WTC11 (cell line): ENCODE measurements at regions not wholly inside any gene's neighbourhood (a gene's known extent, or its start where the extent isn't known, plus 50 kb on each side); places are given as distances from the start of the nearest gene placed in this dataset.

Experiments
- ATAC-seq: fragments of 200-7000 bp; cut with Tn5 transposase; 2 replicates; pipeline ENCODE4 v1.10.0; 2021; ENCODE audit warnings: mild to moderate bottlenecking, moderate library complexity
- CTCF ChIA-PET: fragments of 300-600 bp; sonication (Branson Sonifier 250); formaldehyde crosslinking; loops from one replicate; lab custom pipeline; 2021; ENCODE audit warnings: antibody characterized with exemption; lab: Charles Lee
- POLR2A ChIA-PET: fragments of 350-600 bp; sonication (Branson Sonifier 250); formaldehyde crosslinking; loops from one replicate; lab custom pipeline; 2021; ENCODE audit warnings: antibody characterized with exemption; lab: Charles Lee
- DNase-seq: peaks from one replicate; pipeline ENCODE4 v3.0.0; 2021; ENCODE audit warnings: low spot score
- H3K27ac Mint-ChIP-seq: 2 replicates; pipeline ENCODE4 v1.8.0; 2021; ENCODE audit warnings: mixed read lengths
- H3K27me3 Mint-ChIP-seq: 2 replicates; pipeline ENCODE4 v1.8.0; 2021; ENCODE audit warnings: low read depth, mild to moderate bottlenecking, moderate library complexity, mixed read lengths
- H3K36me3 Mint-ChIP-seq: 2 replicates; pipeline ENCODE4 v1.8.0; 2021; ENCODE audit warnings: mixed read lengths
- H3K4me1 Mint-ChIP-seq: 2 replicates; pipeline ENCODE4 v1.8.0; 2022; ENCODE audit warnings: mixed read lengths
- H3K4me3 Mint-ChIP-seq: 2 replicates; pipeline ENCODE4 v1.8.0; 2021; ENCODE audit warnings: mild to moderate bottlenecking, moderate library complexity, mixed read lengths
- H3K9me3 Mint-ChIP-seq: 2 replicates; pipeline ENCODE4 v1.8.0; 2021; ENCODE audit warnings: mixed read lengths
- CREM ChIP-seq: sonication (generic); formaldehyde crosslinking; IDR thresholded peaks from 2 replicates; pipeline ENCODE4 v1.8.1; 2022; ENCODE audit warnings: mild to moderate bottlenecking, missing genetic modification reagents, moderate library complexity
- ZNF263 ChIP-seq: sonication (generic); formaldehyde crosslinking; IDR thresholded peaks from 2 replicates; pipeline ENCODE4 v1.8.1; 2022; ENCODE audit warnings: low read depth, mild to moderate bottlenecking, moderate library complexity, missing genetic modification reagents
- ZNF423 ChIP-seq: fragments of 250-450 bp; sonication (Bioruptor Pico); IDR thresholded peaks from 2 replicates; pipeline ENCODE4 v2.1.2; 2022; ENCODE audit warnings: mild to moderate bottlenecking, moderate library complexity
- TF ChIP-seq, protein P1 (sequence below): fragments of 200-600 bp; IDR thresholded peaks from 2 replicates; pipeline ENCODE4 v1.8.0; 2022; ENCODE audit warnings: antibody characterized with exemption
- TF ChIP-seq, protein P2 (sequence below): sonication (generic); formaldehyde crosslinking; IDR thresholded peaks from 2 replicates; pipeline ENCODE4 v1.8.0; 2023; ENCODE audit warnings: missing genetic modification reagents, mild to moderate bottlenecking, borderline replicate concordance
- TF ChIP-seq, protein P3 (sequence below): sonication (generic); formaldehyde crosslinking; conservative IDR thresholded peaks from 2 replicates; pipeline ENCODE4 v1.8.1; 2022; ENCODE audit warnings: mild to moderate bottlenecking, missing genetic modification reagents
- TF ChIP-seq, protein P4 (sequence below): sonication (generic); formaldehyde crosslinking; IDR thresholded peaks from 2 replicates; pipeline ENCODE4 v1.8.1; 2023; ENCODE audit warnings: mild to moderate bottlenecking, missing genetic modification reagents, moderate library complexity
- TF ChIP-seq, protein P5 (sequence below): fragments of 250-450 bp; sonication (Bioruptor Pico); conservative IDR thresholded peaks from 2 replicates; pipeline ENCODE4 v1.9.0; 2021; ENCODE audit warnings: mild to moderate bottlenecking

DNA sequence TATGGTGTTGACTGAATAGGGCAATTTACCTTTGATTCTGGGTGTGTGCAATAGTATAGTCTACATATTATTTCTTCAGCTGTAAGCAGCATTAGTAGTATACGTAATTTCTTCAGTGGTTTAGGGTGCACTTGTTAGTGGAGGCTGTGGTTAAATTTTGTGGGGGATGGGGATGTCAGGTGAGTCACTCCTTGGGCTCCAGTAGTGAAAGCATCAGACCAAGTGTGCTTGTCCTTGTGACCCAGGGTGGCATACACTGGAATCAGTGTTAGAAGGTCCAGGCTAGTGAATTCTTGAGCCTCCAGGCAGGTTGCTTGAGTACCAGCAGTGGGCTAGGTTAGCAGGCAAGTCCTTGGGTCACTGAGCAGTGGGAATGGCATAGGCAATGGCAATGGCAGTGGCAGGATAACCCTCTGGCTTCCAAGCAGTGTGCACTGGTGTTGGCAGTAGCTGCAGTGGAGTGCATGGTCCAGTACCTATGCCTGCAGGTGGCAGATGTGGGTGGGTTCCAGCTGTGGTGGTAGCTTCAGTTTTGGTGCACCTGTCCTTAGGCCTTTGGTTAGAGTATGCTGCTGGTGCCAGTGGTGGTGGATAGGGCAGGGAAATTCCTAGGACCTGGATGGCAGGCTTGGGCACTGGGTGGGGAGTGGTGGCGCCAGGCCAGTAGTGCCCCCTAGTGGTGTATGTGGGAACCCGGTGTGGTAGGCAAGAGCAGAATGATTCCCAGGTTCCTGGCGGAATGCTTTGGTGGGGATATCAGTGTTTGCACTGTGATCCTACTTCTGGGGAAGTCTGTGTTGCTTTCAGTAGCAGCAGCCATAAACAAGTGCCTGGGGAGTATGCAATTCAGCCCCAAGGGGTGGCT lies 531.0 kb downstream of the SMARCA1 start:
- Mint-ChIP-seq H3K4me3 (no peak overlapping the region), H3K27me3 (no peaks in the 10 kb centered on the region; the same call in 1 of the 2 replicates), H3K36me3 (peaks cover 29% of the 10 kb centered on the region), H3K4me1 (no peaks in the 10 kb centered on the region), H3K9me3 (peaks cover 55% of the 10 kb centered on the region), H3K27ac (no peak overlapping the region)
- ChIA-PET CTCF (interaction anchor here (1.9 kb wide), 1 partner anchor 355 kb away, joined by 4 read pairs; no protein-coding TSS in a partner anchor), POLR2A (interaction anchor here (0.6 kb wide), 1 partner anchor 696 kb away, joined by 3 read pairs; no protein-coding TSS in a partner anchor)
- peak; percentile 37 for DNase-seq
- TF ChIP-seq, protein P1, sequence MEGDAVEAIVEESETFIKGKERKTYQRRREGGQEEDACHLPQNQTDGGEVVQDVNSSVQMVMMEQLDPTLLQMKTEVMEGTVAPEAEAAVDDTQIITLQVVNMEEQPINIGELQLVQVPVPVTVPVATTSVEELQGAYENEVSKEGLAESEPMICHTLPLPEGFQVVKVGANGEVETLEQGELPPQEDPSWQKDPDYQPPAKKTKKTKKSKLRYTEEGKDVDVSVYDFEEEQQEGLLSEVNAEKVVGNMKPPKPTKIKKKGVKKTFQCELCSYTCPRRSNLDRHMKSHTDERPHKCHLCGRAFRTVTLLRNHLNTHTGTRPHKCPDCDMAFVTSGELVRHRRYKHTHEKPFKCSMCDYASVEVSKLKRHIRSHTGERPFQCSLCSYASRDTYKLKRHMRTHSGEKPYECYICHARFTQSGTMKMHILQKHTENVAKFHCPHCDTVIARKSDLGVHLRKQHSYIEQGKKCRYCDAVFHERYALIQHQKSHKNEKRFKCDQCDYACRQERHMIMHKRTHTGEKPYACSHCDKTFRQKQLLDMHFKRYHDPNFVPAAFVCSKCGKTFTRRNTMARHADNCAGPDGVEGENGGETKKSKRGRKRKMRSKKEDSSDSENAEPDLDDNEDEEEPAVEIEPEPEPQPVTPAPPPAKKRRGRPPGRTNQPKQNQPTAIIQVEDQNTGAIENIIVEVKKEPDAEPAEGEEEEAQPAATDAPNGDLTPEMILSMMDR = peak; percentile 27; the same call in 1 of the 2 replicates
- no peak for TF ChIP-seq CREM (CRISPR knock-in tag)
- TF ChIP-seq, protein P2, sequence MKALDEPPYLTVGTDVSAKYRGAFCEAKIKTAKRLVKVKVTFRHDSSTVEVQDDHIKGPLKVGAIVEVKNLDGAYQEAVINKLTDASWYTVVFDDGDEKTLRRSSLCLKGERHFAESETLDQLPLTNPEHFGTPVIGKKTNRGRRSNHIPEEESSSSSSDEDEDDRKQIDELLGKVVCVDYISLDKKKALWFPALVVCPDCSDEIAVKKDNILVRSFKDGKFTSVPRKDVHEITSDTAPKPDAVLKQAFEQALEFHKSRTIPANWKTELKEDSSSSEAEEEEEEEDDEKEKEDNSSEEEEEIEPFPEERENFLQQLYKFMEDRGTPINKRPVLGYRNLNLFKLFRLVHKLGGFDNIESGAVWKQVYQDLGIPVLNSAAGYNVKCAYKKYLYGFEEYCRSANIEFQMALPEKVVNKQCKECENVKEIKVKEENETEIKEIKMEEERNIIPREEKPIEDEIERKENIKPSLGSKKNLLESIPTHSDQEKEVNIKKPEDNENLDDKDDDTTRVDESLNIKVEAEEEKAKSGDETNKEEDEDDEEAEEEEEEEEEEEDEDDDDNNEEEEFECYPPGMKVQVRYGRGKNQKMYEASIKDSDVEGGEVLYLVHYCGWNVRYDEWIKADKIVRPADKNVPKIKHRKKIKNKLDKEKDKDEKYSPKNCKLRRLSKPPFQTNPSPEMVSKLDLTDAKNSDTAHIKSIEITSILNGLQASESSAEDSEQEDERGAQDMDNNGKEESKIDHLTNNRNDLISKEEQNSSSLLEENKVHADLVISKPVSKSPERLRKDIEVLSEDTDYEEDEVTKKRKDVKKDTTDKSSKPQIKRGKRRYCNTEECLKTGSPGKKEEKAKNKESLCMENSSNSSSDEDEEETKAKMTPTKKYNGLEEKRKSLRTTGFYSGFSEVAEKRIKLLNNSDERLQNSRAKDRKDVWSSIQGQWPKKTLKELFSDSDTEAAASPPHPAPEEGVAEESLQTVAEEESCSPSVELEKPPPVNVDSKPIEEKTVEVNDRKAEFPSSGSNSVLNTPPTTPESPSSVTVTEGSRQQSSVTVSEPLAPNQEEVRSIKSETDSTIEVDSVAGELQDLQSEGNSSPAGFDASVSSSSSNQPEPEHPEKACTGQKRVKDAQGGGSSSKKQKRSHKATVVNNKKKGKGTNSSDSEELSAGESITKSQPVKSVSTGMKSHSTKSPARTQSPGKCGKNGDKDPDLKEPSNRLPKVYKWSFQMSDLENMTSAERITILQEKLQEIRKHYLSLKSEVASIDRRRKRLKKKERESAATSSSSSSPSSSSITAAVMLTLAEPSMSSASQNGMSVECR (CRISPR knock-in tag) = no peak
- TF ChIP-seq, protein P3, sequence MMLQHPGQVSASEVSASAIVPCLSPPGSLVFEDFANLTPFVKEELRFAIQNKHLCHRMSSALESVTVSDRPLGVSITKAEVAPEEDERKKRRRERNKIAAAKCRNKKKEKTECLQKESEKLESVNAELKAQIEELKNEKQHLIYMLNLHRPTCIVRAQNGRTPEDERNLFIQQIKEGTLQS (CRISPR knock-in tag) = no peak
- TF ChIP-seq, protein P4, sequence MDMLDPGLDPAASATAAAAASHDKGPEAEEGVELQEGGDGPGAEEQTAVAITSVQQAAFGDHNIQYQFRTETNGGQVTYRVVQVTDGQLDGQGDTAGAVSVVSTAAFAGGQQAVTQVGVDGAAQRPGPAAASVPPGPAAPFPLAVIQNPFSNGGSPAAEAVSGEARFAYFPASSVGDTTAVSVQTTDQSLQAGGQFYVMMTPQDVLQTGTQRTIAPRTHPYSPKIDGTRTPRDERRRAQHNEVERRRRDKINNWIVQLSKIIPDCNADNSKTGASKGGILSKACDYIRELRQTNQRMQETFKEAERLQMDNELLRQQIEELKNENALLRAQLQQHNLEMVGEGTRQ (CRISPR knock-in tag) = no peak
- ATAC-seq = peak; percentile 91

DNA sequence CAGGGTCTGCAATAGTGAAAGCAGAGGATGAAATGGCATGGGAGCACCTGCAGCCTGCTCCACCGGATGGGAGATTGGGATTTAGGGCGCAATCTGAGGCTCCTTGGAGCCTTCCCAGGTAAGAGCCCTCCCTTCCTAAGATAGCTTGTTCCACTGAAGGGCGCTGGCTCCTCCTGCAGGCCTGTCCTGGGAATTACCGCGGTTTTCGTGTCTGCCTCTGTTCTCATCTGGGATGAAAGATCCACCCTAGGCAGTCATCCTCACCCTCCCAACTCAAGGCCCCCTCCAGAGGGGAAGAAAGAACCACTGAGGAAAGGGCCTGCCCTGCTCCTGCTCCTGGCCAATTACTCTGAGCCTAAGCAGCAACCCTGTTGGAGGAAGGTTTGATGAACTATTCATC lies 547.5 kb downstream of the SMARCA1 start:
- Mint-ChIP-seq H3K36me3 (peaks cover 4% of the 10 kb centered on the region; the same call in 1 of the 2 replicates), H3K9me3 (0 out of 2 replicates have a peak, but pooled peaks cover 4% of the 10 kb centered on the region), H3K4me1 (peaks cover 23% of the 10 kb centered on the region), H3K27ac (no peak overlapping the region), H3K4me3 (no peak overlapping the region), H3K27me3 (no peaks in the 10 kb centered on the region)
- DNase-seq (peak; percentile 75), ATAC-seq (peak; percentile 97)
- ChIA-PET CTCF (interaction anchor here (1.0 to 3.4 kb wide), 7 partner anchors 10 to 356 kb away, joined by 3 to 12 read pairs (median 6); no protein-coding TSS in a partner anchor), POLR2A (interaction anchor here (0.6 kb wide), 1 partner anchor 152 kb away, joined by 4 read pairs; no protein-coding TSS in a partner anchor)
- TF ChIP-seq ZNF423 (no peak), ZNF263 (0 out of 2 replicates have a peak, but pooled peaks have one; percentile 40)
- TF ChIP-seq, protein P1 = peak; percentile 59
- TF ChIP-seq, protein P5, sequence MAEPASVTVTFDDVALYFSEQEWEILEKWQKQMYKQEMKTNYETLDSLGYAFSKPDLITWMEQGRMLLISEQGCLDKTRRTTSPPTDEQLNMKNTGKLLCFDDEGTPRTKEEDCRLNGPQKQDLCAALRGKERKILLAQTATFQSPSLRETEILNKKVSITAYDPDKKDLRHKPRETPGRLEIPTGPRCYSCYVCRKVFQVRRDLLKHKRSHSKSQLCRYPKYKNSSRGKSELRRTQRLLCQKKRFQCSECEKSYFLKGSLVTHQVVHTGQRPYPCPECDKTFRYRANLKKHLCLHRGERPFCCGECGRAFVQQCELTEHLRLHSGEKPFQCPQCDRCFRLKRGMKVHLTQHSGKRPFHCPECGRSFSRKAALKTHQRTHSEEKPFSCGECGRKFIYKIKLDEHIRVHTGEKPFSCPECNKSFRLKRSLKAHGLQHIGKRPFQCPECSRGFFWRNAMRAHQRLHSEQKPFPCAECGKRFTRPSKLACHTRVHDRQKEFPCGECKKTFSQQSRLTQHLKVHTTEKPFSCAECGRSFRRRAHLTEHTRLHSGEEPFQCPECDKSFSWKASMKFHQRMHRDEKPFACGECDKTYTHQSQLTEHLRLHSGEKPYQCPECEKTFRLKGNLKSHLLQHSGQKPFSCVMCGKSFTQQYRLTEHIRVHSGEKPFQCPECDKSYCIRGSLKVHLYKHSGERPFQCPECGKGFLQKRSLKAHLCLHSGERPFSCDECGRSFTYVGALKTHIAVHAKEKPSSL (CRISPR knock-in tag) = no peak
